ENCODE measurements at regions not wholly inside any gene's neighbourhood (a gene's known extent, or its start where the extent isn't known, plus 50 kb on each side); places are given as distances from the start of the nearest gene placed in this dataset.
"Not testable (repeated sequence)": the region's sequence is repeated elsewhere in the genome, so short reads cannot be mapped to it uniquely, and the experiment has no call there.

GRCh38 chr10:28769091-28769604 is 91.8 kb downstream of the BAMBI start:
- BruUV-seq (replicated peaks), result no TSS peak
- no peaks in the 10 kb centered on the region for H3K4me1 ChIP-seq (ENCODE audit: insufficient read depth, low read length, poor library complexity, severe bottlenecking)
- H3K9me3 ChIP-seq (ENCODE audit: low read depth, low read length, poor library complexity, severe bottlenecking), result no peaks in the 10 kb centered on the region
- H3K27ac ChIP-seq (ENCODE audit: low read depth, low read length, poor library complexity, severe bottlenecking), result no peak overlapping the region
- TF ChIP-seq EZH2 (IDR thresholded peaks at IDR 0.05; ENCODE audit: borderline replicate concordance, low read depth, low read length, poor library complexity, severe bottlenecking) (no peak), CTCF (conservative IDR thresholded peaks at IDR 0.05; ENCODE audit: low read depth, low read length) (no peak)
- H3K36me3 ChIP-seq (ENCODE audit: insufficient read depth, low read length, poor library complexity, severe bottlenecking), result no peaks in the 10 kb centered on the region
- H3K4me3 ChIP-seq (ENCODE audit: low read depth, low read length, poor library complexity, severe bottlenecking), result no peak overlapping the region
- no peaks in the 10 kb centered on the region for H3K27me3 ChIP-seq (replicated peaks; ENCODE audit: insufficient read depth, low read depth, low read length, poor library complexity)
- ChIA-PET CTCF (no interaction called here), POLR2A (ENCODE audit: low non-redundant PET) (no interaction called here)
- intact Hi-C loops (cut with micrococcal nuclease; ENCODE audit: unreplicated experiment), result no loop called here
- DNase-seq (ENCODE audit: low spot score), result no peak

- intact Hi-C loops (cut with micrococcal nuclease; ENCODE audit: unreplicated experiment); H3K27me3 ChIP-seq (replicated peaks; ENCODE audit: insufficient read depth, low read depth, low read length, poor library complexity); H3K4me3 ChIP-seq (ENCODE audit: low read depth, low read length, poor library complexity, severe bottlenecking); H3K36me3 ChIP-seq (ENCODE audit: insufficient read depth, low read length, poor library complexity, severe bottlenecking); H3K27ac ChIP-seq (ENCODE audit: low read depth, low read length, poor library complexity, severe bottlenecking); H3K9me3 ChIP-seq (ENCODE audit: low read depth, low read length, poor library complexity, severe bottlenecking); CTCF ChIA-PET; H3K4me1 ChIP-seq (ENCODE audit: insufficient read depth, low read length, poor library complexity, severe bottlenecking); POLR2A ChIA-PET (ENCODE audit: low non-redundant PET); BruUV-seq (replicated peaks); DNase-seq (ENCODE audit: low spot score): not testable (repeated sequence)
Observed at GRCh38 chr10:28771580-28772090, 94.3 kb downstream of the BAMBI start.

GRCh38 chr10:28774051-28774995 is 97.0 kb downstream of the BAMBI start:
- Histone ChIP-seq H3K4me1 (ENCODE audit: insufficient read depth, low read length, poor library complexity, severe bottlenecking) (peaks cover 8% of the 10 kb centered on the region), H3K27ac (ENCODE audit: low read depth, low read length, poor library complexity, severe bottlenecking) (no peak overlapping the region), H3K36me3 (ENCODE audit: insufficient read depth, low read length, poor library complexity, severe bottlenecking) (no peaks in the 10 kb centered on the region), H3K27me3 (replicated peaks; ENCODE audit: insufficient read depth, low read depth, low read length, poor library complexity) (no peaks in the 10 kb centered on the region), H3K9me3 (ENCODE audit: low read depth, low read length, poor library complexity, severe bottlenecking) (no peaks in the 10 kb centered on the region), H3K4me3 (ENCODE audit: low read depth, low read length, poor library complexity, severe bottlenecking) (no peak overlapping the region)
- intact Hi-C loops (cut with micrococcal nuclease; ENCODE audit: unreplicated experiment), result no loop called here
- ChIA-PET POLR2A (ENCODE audit: low non-redundant PET) (no interaction called here), CTCF (no interaction called here)
- TF ChIP-seq EZH2 (IDR thresholded peaks at IDR 0.05; ENCODE audit: borderline replicate concordance, low read depth, low read length, poor library complexity, severe bottlenecking) (no peak), CTCF (conservative IDR thresholded peaks at IDR 0.05; ENCODE audit: low read depth, low read length) (no peak)
- no peak for DNase-seq (ENCODE audit: low spot score)
- BruUV-seq (replicated peaks), result no TSS peak

Data from A673 (cell line).